ENCODE measurements at regions not wholly inside any gene's neighbourhood (a gene's known extent, or its start where the extent isn't known, plus 50 kb on each side); places are given as distances from the start of the nearest gene placed in this dataset.

- Histone ChIP-seq H2BK12ac (ENCODE audit: low read depth, low read length) (no peak overlapping the region), H4K5ac (ENCODE audit: insufficient read length, low read depth, low read length) (no peak overlapping the region), H4K20me1 (replicated peaks in 1 of 2; ENCODE audit: control insufficient read depth in 1 of 2, insufficient read depth in 2 of 2, low read length in 2 of 2) (no peaks in the 10 kb centered on the region), H3K4me3 (ENCODE audit: extremely low read depth in 1 of 4, insufficient read depth in 2 of 4, low read depth in 3 of 4, low read length in 4 of 4) (no peak overlapping the region), H3K79me2 (ENCODE audit: control insufficient read depth in 1 of 2, insufficient read depth in 2 of 2, low read length in 2 of 2) (no peaks in the 10 kb centered on the region), H4K8ac (ENCODE audit: extremely low read depth, insufficient read depth, low read length) (no peak overlapping the region), H2BK120ac (replicated peaks; ENCODE audit: low read depth, low read length) (no peak overlapping the region), H2BK20ac (ENCODE audit: low read length) (no peak overlapping the region), H3K27me3 (replicated peaks in 1 of 4; ENCODE audit: control insufficient read depth in 3 of 4, extremely low read depth in 1 of 4, insufficient read depth in 3 of 4, low read length in 3 of 4) (no peaks in the 10 kb centered on the region), H3K9ac (replicated peaks in 1 of 4; ENCODE audit: extremely low read depth in 1 of 4, low read depth in 3 of 4, low read length in 3 of 4) (no peak overlapping the region), H3K14ac (ENCODE audit: insufficient read length) (no peak overlapping the region), H2AFZ (ENCODE audit: low read length) (no peak overlapping the region), H3K79me1 (ENCODE audit: low read depth, low read length) (no peaks in the 10 kb centered on the region), H3K4me2 (ENCODE audit: insufficient read depth in 1 of 2, low read depth in 2 of 2, low read length in 2 of 2) (no peak overlapping the region), H3K23ac (ENCODE audit: insufficient read length) (no peak overlapping the region), H3K36me3 (ENCODE audit: control insufficient read depth in 2 of 4, insufficient read depth in 4 of 4, low read length in 3 of 4) (no peaks in the 10 kb centered on the region), H3K4ac (replicated peaks; ENCODE audit: insufficient read length, low read depth, low read length) (no peak overlapping the region), H3K4me1 (replicated peaks in 1 of 4; ENCODE audit: control insufficient read depth in 3 of 4, insufficient read depth in 4 of 4, low read length in 3 of 4) (no peaks in the 10 kb centered on the region), H3K23me2 (ENCODE audit: low read depth, low read length) (no peaks in the 10 kb centered on the region; the same call in 1 of the 2 replicates), H4K91ac (replicated peaks; ENCODE audit: insufficient read length, low read length) (no peak overlapping the region), H3K18ac (ENCODE audit: extremely low read depth, low read length) (no peak overlapping the region), H2BK15ac (ENCODE audit: low read length) (no peak overlapping the region), H2AK5ac (ENCODE audit: low read depth, low read length) (no peak overlapping the region), H3K56ac (replicated peaks; ENCODE audit: insufficient read length, low read depth, low read length) (no peak overlapping the region), H3K27ac (ENCODE audit: low read depth, low read length) (no peak overlapping the region), H2BK5ac (ENCODE audit: low read depth, low read length) (no peak overlapping the region), H3K9me3 (ENCODE audit: insufficient read depth in 2 of 2, low read depth in 1 of 2, low read length in 1 of 2) (no peaks in the 10 kb centered on the region)
- CTCF ChIA-PET (ENCODE audit: partially characterized antibody): interaction anchor here (0.8 to 1.9 kb wide), 5 partner anchors 12 to 476 kb away, joined by 3 to 5 read pairs (median 3); no protein-coding TSS in a partner anchor
- FAIRE-seq: no peak
- POLR2A ChIA-PET (ENCODE audit: partially characterized antibody): no interaction called here
- WGBS, 2 experiments (ENCODE audit: extremely low coverage in 1 of 2, insufficient coverage in 1 of 2, insufficient read length in 1 of 2, insufficient replicate concordance in 2 of 2, low coverage in 1 of 2, low lambda C conversion rate in 2 of 2, missing lambda C conversion rate in 1 of 2): 85% methylated on average over 2 of the region's 2 CpGs; no CpG with 5 or more reads in 1 of the 2 experiments
- DNase-seq (ENCODE audit: low read depth in 1 of 2, low spot score in 2 of 2): no peak
- no peak for TF ChIP-seq RBBP5 (IDR thresholded peaks at IDR 0.05; ENCODE audit: borderline replicate concordance, low read depth, low read length)
- no peak for TF ChIP-seq BCL11A (IDR thresholded peaks at IDR 0.05; ENCODE audit: low read depth in 2 of 2, low read length in 2 of 2)
- no peak for TF ChIP-seq GTF2F1 (IDR thresholded peaks at IDR 0.05; ENCODE audit: borderline replicate concordance, low read depth, low read length)
- no peak for TF ChIP-seq CHD1 (IDR thresholded peaks at IDR 0.05; ENCODE audit: low read depth, low read length)
- no peak for TF ChIP-seq GABPA (IDR thresholded peaks at IDR 0.05; ENCODE audit: borderline replicate concordance, insufficient read depth, low read length)
- no peak for TF ChIP-seq NRF1 (IDR thresholded peaks at IDR 0.05; ENCODE audit: low read depth, low read length)
- no peak for TF ChIP-seq SP4 (IDR thresholded peaks at IDR 0.05; ENCODE audit: low read length)
- no peak for TF ChIP-seq RXRA (IDR thresholded peaks at IDR 0.05; ENCODE audit: insufficient read depth, low read depth, low read length)
- TF ChIP-seq, protein P1, sequence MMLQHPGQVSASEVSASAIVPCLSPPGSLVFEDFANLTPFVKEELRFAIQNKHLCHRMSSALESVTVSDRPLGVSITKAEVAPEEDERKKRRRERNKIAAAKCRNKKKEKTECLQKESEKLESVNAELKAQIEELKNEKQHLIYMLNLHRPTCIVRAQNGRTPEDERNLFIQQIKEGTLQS (IDR thresholded peaks at IDR 0.05; ENCODE audit: insufficient read depth, low read depth, low read length): no peak
- TF ChIP-seq CBX8 (IDR thresholded peaks at IDR 0.05; ENCODE audit: borderline replicate concordance, low read depth, low read length): no peak
- TF ChIP-seq EGR1 (IDR thresholded peaks at IDR 0.05; ENCODE audit: borderline replicate concordance, low read depth, low read length): no peak
- no peak for TF ChIP-seq USF2 (IDR thresholded peaks at IDR 0.05; ENCODE audit: low read length)
- TF ChIP-seq SAP30 (IDR thresholded peaks at IDR 0.05; ENCODE audit: insufficient read depth, insufficient replicate concordance, low read length): no peak
- no peak for TF ChIP-seq SP2 (IDR thresholded peaks at IDR 0.05; ENCODE audit: low read length)
Measured at GRCh38 chr1:184188037-184188436, 136.5 kb downstream of the TSEN15 start.
